AG04449 (cell line): ENCODE measurements at regions not wholly inside any gene's neighbourhood (a gene's known extent, or its start where the extent isn't known, plus 50 kb on each side); places are given as distances from the start of the nearest gene placed in this dataset.
"Not testable (repeated sequence)": the region's sequence is repeated elsewhere in the genome, so short reads cannot be mapped to it uniquely, and the experiment has no call there.

ENCODE experiments used
- CTCF ChIA-PET: fragments of 350-600 bp; formaldehyde crosslinking; extraction: SDS; loops from one replicate; lab custom pipeline; 2021; ENCODE audit warnings: antibody characterized with exemption; lab: Yijun Ruan, JAX
- POLR2A ChIA-PET: fragments of 400-600, 350-600 bp; formaldehyde crosslinking; extraction: SDS; loops from one replicate; lab custom pipeline; 2020; ENCODE audit warnings: antibody characterized with exemption, inconsistent platforms; lab: Yijun Ruan, JAX
- DNase-seq: peaks from one replicate; pipeline ENCODE4 v3.0.0-alpha.2; 2010; ENCODE audit warnings: low read depth, low spot score
- H3K4me3 ChIP-seq: 2 replicates; pipeline ENCODE4 v1.5.1; 2011; ENCODE audit warnings: low read depth, mild to moderate bottlenecking, control low read depth, low read length
- CTCF ChIP-seq: IDR thresholded peaks from one replicate; pipeline ENCODE4 v1.5.1; 2011; ENCODE audit warnings: mild to moderate bottlenecking, moderate library complexity, low read length, control low read depth, inconsistent platforms; ENCODE audit not compliant: insufficient read depth; ENCODE audit errors: missing control alignments

GRCh38 chr2:228369400-228370031 lies 188.0 kb upstream of the SPHKAP start:
- no peak for TF ChIP-seq CTCF
- ChIA-PET POLR2A (no interaction called here), CTCF (no interaction called here)
- no peak for DNase-seq
- no peak overlapping the region for H3K4me3 ChIP-seq

GRCh38 chr2:228367356-228367755 lies 185.9 kb upstream of the SPHKAP start:
- H3K4me3 ChIP-seq, result no peak overlapping the region
- CTCF ChIA-PET, result no interaction called here
- DNase-seq, result no peak
- no peak for TF ChIP-seq CTCF
- POLR2A ChIA-PET, result no interaction called here

- TF ChIP-seq CTCF, result no peak
- CTCF ChIA-PET, result no interaction called here
- POLR2A ChIA-PET, result no interaction called here
- DNase-seq, result no peak
- H3K4me3 ChIP-seq, result no peak overlapping the region
These were observed 178.0 kb upstream of the SPHKAP start for GRCh38 chr2:228359473-228359872.

GRCh38 chr2:228355897-228356296 lies 174.4 kb upstream of the SPHKAP start:
- TF ChIP-seq CTCF, result no peak
- CTCF ChIA-PET, result no interaction called here
- DNase-seq, result no peak
- POLR2A ChIA-PET, result no interaction called here
- H3K4me3 ChIP-seq, result no peak overlapping the region

GRCh38 chr2:228352980-228353379 lies 171.5 kb upstream of the SPHKAP start:
- POLR2A ChIA-PET, H3K4me3 ChIP-seq, CTCF ChIA-PET, DNase-seq: not testable (repeated sequence)

- no peak overlapping the region for H3K4me3 ChIP-seq
- CTCF ChIA-PET, result no interaction called here
These were observed 170.6 kb upstream of the SPHKAP start for GRCh38 chr2:228352048-228352447.

More at GRCh38 chr2:228352048-228352447, 170.6 kb upstream of the SPHKAP start:
- POLR2A ChIA-PET, result no interaction called here
- no peak for TF ChIP-seq CTCF
- DNase-seq, result no peak
